ENCODE measurements at regions not wholly inside any gene's neighbourhood (a gene's known extent, or its start where the extent isn't known, plus 50 kb on each side); places are given as distances from the start of the nearest gene placed in this dataset.

GRCh38 chr5:124996764-124997077 lies 250.3 kb upstream of the ZNF608 start:
- H3K4me2 ChIP-seq (ENCODE audit: low read length), result no peak overlapping the region
- peak overlapping the region; percentile 47; the same call in 1 of the 2 replicates for H2AFZ ChIP-seq (ENCODE audit: low read length)
- peaks cover 55% of the 10 kb centered on the region for H3K4me1 ChIP-seq (ENCODE audit: insufficient read depth, low read length, poor library complexity, severe bottlenecking)
- no TSS peak for BruUV-seq (replicated peaks)
- no peaks in the 10 kb centered on the region for H3K79me2 ChIP-seq (ENCODE audit: insufficient read depth, low read depth, low read length)
- ChIA-PET POLR2A (interaction anchor here (0.6 to 4.4 kb wide), 7 partner anchors 9 to 672 kb away, joined by 3 to 29 read pairs (median 3); no protein-coding TSS in a partner anchor), CTCF (ENCODE audit: unreplicated experiment) (no interaction called here)
- no peak overlapping the region for H3K27ac ChIP-seq (ENCODE audit: low read depth, low read length, poor library complexity, severe bottlenecking)
- TF ChIP-seq EZH2phosphoT487 (IDR thresholded peaks at IDR 0.05; ENCODE audit: borderline replicate concordance, low read depth, low read length) (no peak), CTCF (conservative IDR thresholded peaks at IDR 0.05; ENCODE audit: low read length) (no peak)
- no peak for DNase-seq (ENCODE audit: low spot score)
- no peaks in the 10 kb centered on the region for H4K20me1 ChIP-seq (ENCODE audit: insufficient read depth, low read length)
- H3K4me3 ChIP-seq (ENCODE audit: low read depth, low read length, poor library complexity, severe bottlenecking), result no peak overlapping the region
- H3K36me3 ChIP-seq (ENCODE audit: insufficient read depth, low read length), result peaks cover 2% of the 10 kb centered on the region; the same call in 1 of the 2 replicates
- intact Hi-C loops (cut with micrococcal nuclease; ENCODE audit: unreplicated experiment), result no loop called here
- no peaks in the 10 kb centered on the region for H3K9me2 ChIP-seq (ENCODE audit: insufficient read depth, low read length)
- peaks cover 8% of the 10 kb centered on the region; the same call in 1 of the 2 replicates for H3K9me3 ChIP-seq (ENCODE audit: low read length)

GRCh38 chr5:124997186-124997893 lies 250.9 kb upstream of the ZNF608 start:
- no peak for TF ChIP-seq EZH2phosphoT487 (IDR thresholded peaks at IDR 0.05; ENCODE audit: borderline replicate concordance, low read depth, low read length)
- no peak for TF ChIP-seq CTCF (conservative IDR thresholded peaks at IDR 0.05; ENCODE audit: low read length)
- peak overlapping the region; percentile 47; the same call in 1 of the 2 replicates for H2AFZ ChIP-seq (ENCODE audit: low read length)
- H3K9me2 ChIP-seq (ENCODE audit: insufficient read depth, low read length), result no peaks in the 10 kb centered on the region
- CTCF ChIA-PET (ENCODE audit: unreplicated experiment), result no interaction called here
- no TSS peak for BruUV-seq (replicated peaks)
- intact Hi-C loops (cut with micrococcal nuclease; ENCODE audit: unreplicated experiment), result no loop called here
- no peak for DNase-seq (ENCODE audit: low spot score)
- no peak overlapping the region for H3K27ac ChIP-seq (ENCODE audit: low read depth, low read length, poor library complexity, severe bottlenecking)
- no peaks in the 10 kb centered on the region for H4K20me1 ChIP-seq (ENCODE audit: insufficient read depth, low read length)
- peaks cover 6% of the 10 kb centered on the region for H3K36me3 ChIP-seq (ENCODE audit: insufficient read depth, low read length)
- no peak overlapping the region for H3K4me2 ChIP-seq (ENCODE audit: low read length)
- peaks cover 55% of the 10 kb centered on the region for H3K4me1 ChIP-seq (ENCODE audit: insufficient read depth, low read length, poor library complexity, severe bottlenecking)
- no peaks in the 10 kb centered on the region for H3K79me2 ChIP-seq (ENCODE audit: insufficient read depth, low read depth, low read length)
- POLR2A ChIA-PET, result interaction anchor here (0.7 to 4.4 kb wide), 7 partner anchors 9 to 673 kb away, joined by 3 to 29 read pairs (median 5); no protein-coding TSS in a partner anchor
- H3K4me3 ChIP-seq (ENCODE audit: low read depth, low read length, poor library complexity, severe bottlenecking), result no peak overlapping the region
- H3K9me3 ChIP-seq (ENCODE audit: low read length), result peaks cover 14% of the 10 kb centered on the region; the same call in 1 of the 2 replicates

- Histone ChIP-seq H3K79me2 (ENCODE audit: insufficient read depth, low read depth, low read length) (no peaks in the 10 kb centered on the region), H3K36me3 (ENCODE audit: insufficient read depth, low read length) (peaks cover 16% of the 10 kb centered on the region), H3K9me3 (ENCODE audit: low read length) (peaks cover 15% of the 10 kb centered on the region; the same call in 1 of the 2 replicates), H3K27ac (ENCODE audit: low read depth, low read length, poor library complexity, severe bottlenecking) (peak overlapping the region; percentile 0), H2AFZ (ENCODE audit: low read length) (peak overlapping the region; percentile 47; the same call in 1 of the 2 replicates), H3K9me2 (ENCODE audit: insufficient read depth, low read length) (no peaks in the 10 kb centered on the region), H3K4me1 (ENCODE audit: insufficient read depth, low read length, poor library complexity, severe bottlenecking) (peaks cover 63% of the 10 kb centered on the region), H3K4me2 (ENCODE audit: low read length) (peak overlapping the region; percentile 33; the same call in 1 of the 2 replicates), H3K4me3 (ENCODE audit: low read depth, low read length, poor library complexity, severe bottlenecking) (no peak overlapping the region), H4K20me1 (ENCODE audit: insufficient read depth, low read length) (no peaks in the 10 kb centered on the region)
- ChIA-PET CTCF (ENCODE audit: unreplicated experiment) (interaction anchor here (0.9 kb wide), 1 partner anchor 15 kb away, joined by 3 read pairs; no protein-coding TSS in a partner anchor), POLR2A (interaction anchor here (0.7 to 10.1 kb wide), 11 partner anchors 7 to 425 kb away, joined by 3 to 66 read pairs (median 4); no protein-coding TSS in a partner anchor)
- TF ChIP-seq CTCF (conservative IDR thresholded peaks at IDR 0.05; ENCODE audit: low read length) (no peak), EZH2phosphoT487 (IDR thresholded peaks at IDR 0.05; ENCODE audit: borderline replicate concordance, low read depth, low read length) (no peak)
- BruUV-seq (replicated peaks), result no TSS peak
- intact Hi-C loops (cut with micrococcal nuclease; ENCODE audit: unreplicated experiment), result no loop called here
- no peak for DNase-seq (ENCODE audit: low spot score)
Measured at GRCh38 chr5:124998520-124998919, 252.1 kb upstream of the ZNF608 start.
